GM18909 (cell line): ENCODE measurements at regions not wholly inside any gene's neighbourhood (a gene's known extent, or its start where the extent isn't known, plus 50 kb on each side); places are given as distances from the start of the nearest gene placed in this dataset.
"Not testable (repeated sequence)": the region's sequence is repeated elsewhere in the genome, so short reads cannot be mapped to it uniquely, and the experiment has no call there.

ENCODE experiments used
- ATAC-seq: cut with Tn5 transposase; IDR thresholded peaks from one replicate; pipeline ENCODE4 v1.9.1; 2021; ENCODE audit warnings: mild to moderate bottlenecking; ENCODE audit not compliant: unreplicated experiment, poor library complexity

GRCh38 chr7:68938151-68938550, 660.1 kb upstream of the AUTS2 start:
- no peak for ATAC-seq

GRCh38 chr7:68943786-68944185, 654.5 kb upstream of the AUTS2 start:
- no peak for ATAC-seq

GRCh38 chr7:68955656-68956055, 642.6 kb upstream of the AUTS2 start:
- no peak for ATAC-seq

GRCh38 chr7:68958571-68958970, 639.7 kb upstream of the AUTS2 start:
- no peak for ATAC-seq

GRCh38 chr7:68963552-68963951, 634.7 kb upstream of the AUTS2 start:
- no peak for ATAC-seq

GRCh38 chr7:68964060-68964459, 634.2 kb upstream of the AUTS2 start:
- no peak for ATAC-seq

- no peak for ATAC-seq
Observed at GRCh38 chr7:68965351-68965750, 632.9 kb upstream of the AUTS2 start.

- ATAC-seq: no peak
Observed at GRCh38 chr7:68967598-68967997, 630.7 kb upstream of the AUTS2 start.

GRCh38 chr7:68969571-68969970, 628.7 kb upstream of the AUTS2 start:
- no peak for ATAC-seq

GRCh38 chr7:68971634-68972340, 626.5 kb upstream of the AUTS2 start:
- ATAC-seq: no peak

- no peak for ATAC-seq
Observed at GRCh38 chr7:68977385-68978055, 620.8 kb upstream of the AUTS2 start.

GRCh38 chr7:68978710-68979109, 619.6 kb upstream of the AUTS2 start:
- no peak for ATAC-seq

- ATAC-seq: no peak
Observed at GRCh38 chr7:68980011-68980410, 618.3 kb upstream of the AUTS2 start.

GRCh38 chr7:68980432-68980831, 617.8 kb upstream of the AUTS2 start:
- ATAC-seq: not testable (repeated sequence)

- ATAC-seq: no peak
Observed at GRCh38 chr7:68984306-68984705, 614.0 kb upstream of the AUTS2 start.

- no peak for ATAC-seq
Observed at GRCh38 chr7:68994841-68995240, 603.4 kb upstream of the AUTS2 start.

- no peak for ATAC-seq
Observed at GRCh38 chr7:68998136-68998535, 600.1 kb upstream of the AUTS2 start.

- ATAC-seq: no peak
Observed at GRCh38 chr7:69002416-69002815, 595.9 kb upstream of the AUTS2 start.

- ATAC-seq: no peak
Observed at GRCh38 chr7:69012149-69012548, 586.1 kb upstream of the AUTS2 start.

- ATAC-seq: no peak
Observed at GRCh38 chr7:69017208-69017607, 581.1 kb upstream of the AUTS2 start.

- no peak for ATAC-seq
Observed at GRCh38 chr7:69018200-69018599, 580.1 kb upstream of the AUTS2 start.

GRCh38 chr7:69019437-69019836, 578.8 kb upstream of the AUTS2 start:
- ATAC-seq: no peak
